Activated CD8-positive, alpha-beta T cell treated with anti-CD3 and anti-CD28 coated beads for 36 hours (primary cell): ENCODE measurements at regions not wholly inside any gene's neighbourhood (a gene's known extent, or its start where the extent isn't known, plus 50 kb on each side); places are given as distances from the start of the nearest gene placed in this dataset.
"Not testable (repeated sequence)": the region's sequence is repeated elsewhere in the genome, so short reads cannot be mapped to it uniquely, and the experiment has no call there.

Source experiments
- ATAC-seq: fragments of 200-7000 bp; cut with Tn5 transposase; one replicate; pipeline ENCODE4 v1.10.0; 2021; ENCODE audit warnings: mild to moderate bottlenecking, moderate library complexity
- CTCF ChIA-PET: fragments of 350-600 bp; sonication (Branson Sonifier 250); formaldehyde crosslinking; loops from one replicate; lab custom pipeline; 2021; ENCODE audit warnings: antibody characterized with exemption; lab: Charles Lee
- POLR2A ChIA-PET: fragments of 350-600 bp; sonication (Branson Sonifier 250); formaldehyde crosslinking; loops from one replicate; lab custom pipeline; 2021; ENCODE audit warnings: antibody characterized with exemption; lab: Charles Lee
- DNase-seq: peaks from one replicate; pipeline ENCODE4 v3.0.0-alpha.2; 2020
- H3K27ac Mint-ChIP-seq: one replicate; pipeline ENCODE4 v1.8.0; 2021; ENCODE audit warnings: mild to moderate bottlenecking, mixed read lengths
- H3K27me3 Mint-ChIP-seq: one replicate; pipeline ENCODE4 v1.8.0; 2021; ENCODE audit warnings: mixed read lengths
- H3K36me3 Mint-ChIP-seq: one replicate; pipeline ENCODE4 v1.8.0; 2021; ENCODE audit warnings: low read depth, mixed read lengths
- H3K4me1 Mint-ChIP-seq: one replicate; pipeline ENCODE4 v1.8.0; 2021; ENCODE audit warnings: low read depth, mixed read lengths
- H3K4me3 Mint-ChIP-seq: one replicate; pipeline ENCODE4 v1.8.0; 2021; ENCODE audit warnings: mild to moderate bottlenecking, moderate library complexity, mixed read lengths
- H3K9me3 Mint-ChIP-seq: one replicate; pipeline ENCODE4 v1.8.0; 2021; ENCODE audit warnings: mixed read lengths
- CTCF ChIP-seq: fragments of 200-600 bp; IDR thresholded peaks from one replicate; pipeline ENCODE4 v1.8.0; 2022; ENCODE audit warnings: antibody characterized with exemption, mild to moderate bottlenecking
- intact Hi-C: fragments of 100-400 bp; cut with micrococcal nuclease; formaldehyde crosslinking; loops from one replicate; pipeline ENCODE4 v1.10.0; 2022

GRCh38 chr14:87756661-87757060, 236.3 kb downstream of the GALC start:
- ATAC-seq (no peak), DNase-seq (no peak)
- no peak overlapping the region for H3K4me3 Mint-ChIP-seq
- intact Hi-C loops, result no loop called here
- peaks cover 9% of the 10 kb centered on the region for H3K27me3 Mint-ChIP-seq
- H3K27ac Mint-ChIP-seq, result no peak overlapping the region
- ChIA-PET CTCF (no interaction called here), POLR2A (no interaction called here)
- no peaks in the 10 kb centered on the region for H3K4me1 Mint-ChIP-seq
- H3K36me3 Mint-ChIP-seq, result no peaks in the 10 kb centered on the region
- H3K9me3 Mint-ChIP-seq, result peaks cover 3% of the 10 kb centered on the region
- TF ChIP-seq CTCF, result no peak

GRCh38 chr14:87754520-87755223, 238.3 kb downstream of the GALC start:
- POLR2A ChIA-PET, result interaction anchor here (0.6 kb wide), 1 partner anchor 31 kb away, joined by 3 read pairs; no protein-coding TSS in a partner anchor
- CTCF ChIA-PET, result interaction anchor here (1.0 kb wide), 1 partner anchor 9 kb away, joined by 5 read pairs; no protein-coding TSS in a partner anchor
- Mint-ChIP-seq H3K27me3 (peaks cover 4% of the 10 kb centered on the region), H3K36me3 (no peaks in the 10 kb centered on the region), H3K27ac (no peak overlapping the region), H3K4me1 (no peaks in the 10 kb centered on the region), H3K9me3 (no peaks in the 10 kb centered on the region), H3K4me3 (no peak overlapping the region)
- DNase-seq (no peak), ATAC-seq (no peak)
- no peak for TF ChIP-seq CTCF
- intact Hi-C loops, result no loop called here

- intact Hi-C loops, result no loop called here
- Mint-ChIP-seq H3K4me3 (no peak overlapping the region), H3K4me1 (no peaks in the 10 kb centered on the region), H3K9me3 (no peaks in the 10 kb centered on the region), H3K27ac (no peak overlapping the region), H3K36me3 (no peaks in the 10 kb centered on the region), H3K27me3 (peaks cover 4% of the 10 kb centered on the region)
- ChIA-PET CTCF (no interaction called here), POLR2A (no interaction called here)
- DNase-seq (no peak), ATAC-seq (no peak)
- no peak for TF ChIP-seq CTCF
These were observed 244.4 kb downstream of the GALC start for GRCh38 chr14:87748558-87748957.

GRCh38 chr14:87745507-87746118, 247.4 kb downstream of the GALC start:
- DNase-seq (peak; percentile 35), ATAC-seq (peak; percentile 42)
- POLR2A ChIA-PET, result no interaction called here

GRCh38 chr14:87734577-87735360, 258.2 kb downstream of the GALC start:
- H3K27ac Mint-ChIP-seq, intact Hi-C loops, H3K36me3 Mint-ChIP-seq, H3K4me3 Mint-ChIP-seq, H3K4me1 Mint-ChIP-seq, H3K9me3 Mint-ChIP-seq, DNase-seq, POLR2A ChIA-PET, ATAC-seq, H3K27me3 Mint-ChIP-seq: not testable (repeated sequence)
- CTCF ChIA-PET, result interaction anchor here (3.5 kb wide), 1 partner anchor 12 kb away, joined by 19 read pairs; no protein-coding TSS in a partner anchor

More at GRCh38 chr14:87745507-87746118, 247.4 kb downstream of the GALC start:
- intact Hi-C loops, result loop anchor here (2.0 kb wide), 1 partner anchor 151 kb away; no protein-coding TSS in a partner anchor
- Mint-ChIP-seq H3K4me1 (no peaks in the 10 kb centered on the region), H3K27me3 (peaks cover 8% of the 10 kb centered on the region), H3K9me3 (peaks cover 2% of the 10 kb centered on the region), H3K27ac (no peak overlapping the region), H3K36me3 (no peaks in the 10 kb centered on the region), H3K4me3 (no peak overlapping the region)
- TF ChIP-seq CTCF, result peak; percentile 69
- CTCF ChIA-PET, result interaction anchor here (0.7 to 2.9 kb wide), 17 partner anchors 9 to 153 kb away, joined by 3 to 21 read pairs (median 4); no protein-coding TSS in a partner anchor

- intact Hi-C loops, H3K9me3 Mint-ChIP-seq, ATAC-seq, POLR2A ChIA-PET, DNase-seq, H3K27me3 Mint-ChIP-seq, H3K4me3 Mint-ChIP-seq, H3K4me1 Mint-ChIP-seq, H3K36me3 Mint-ChIP-seq, H3K27ac Mint-ChIP-seq: not testable (repeated sequence)
- CTCF ChIA-PET, result interaction anchor here (1.5 kb wide), 1 partner anchor 12 kb away, joined by 4 read pairs; no protein-coding TSS in a partner anchor
These were observed 259.9 kb downstream of the GALC start for GRCh38 chr14:87733115-87733514.
